ENCODE measurements at regions not wholly inside any gene's neighbourhood (a gene's known extent, or its start where the extent isn't known, plus 50 kb on each side); places are given as distances from the start of the nearest gene placed in this dataset.
A peak's percentile ranks its signal among the peaks of the same experiment; 100 is the strongest.

DNA sequence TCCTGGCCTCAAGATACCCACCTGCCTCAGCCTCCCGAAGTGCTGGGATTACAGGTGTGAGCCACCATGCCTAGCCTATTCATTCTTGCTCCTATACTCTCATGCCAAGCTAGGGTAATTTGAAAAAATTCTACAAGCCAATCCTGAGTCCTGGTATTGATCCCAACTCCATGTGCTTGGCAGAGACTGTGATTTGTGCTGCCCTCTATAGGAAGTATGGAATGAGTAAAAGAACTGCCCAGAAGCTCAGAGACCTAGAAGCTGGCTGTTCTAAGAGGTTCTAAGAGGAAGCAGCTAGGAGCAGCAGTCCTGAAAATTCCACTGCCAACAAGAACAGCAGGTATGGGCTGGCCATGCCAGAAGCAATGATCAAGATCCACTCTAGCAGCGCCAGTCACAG, 402.5 kb downstream of the PCNX1 start:
- no TSS peak for BruUV-seq (replicated peaks)
- H2AFZ ChIP-seq: no peak overlapping the region
- DNase-seq: no peak
- ChIA-PET CTCF (no interaction called here), POLR2A (ENCODE audit: unreplicated experiment) (no interaction called here)
- no peaks in the 10 kb centered on the region for H3K9me2 ChIP-seq (ENCODE audit: insufficient read depth)
- H3K9me3 ChIP-seq (ENCODE audit: insufficient read depth, low read depth): peaks cover 40% of the 10 kb centered on the region
- H4K20me1 ChIP-seq (ENCODE audit: insufficient read depth): no peaks in the 10 kb centered on the region
- no peak overlapping the region for H3K4me2 ChIP-seq
- H3F3A ChIP-seq (ENCODE audit: insufficient read depth, low read depth): no peaks in the 10 kb centered on the region
- no peaks in the 10 kb centered on the region for H3K27me3 ChIP-seq (ENCODE audit: insufficient read depth, low read depth)
- intact Hi-C loops (cut with micrococcal nuclease; ENCODE audit: unreplicated experiment): no loop called here
- no peaks in the 10 kb centered on the region for H3K4me1 ChIP-seq (replicated peaks; ENCODE audit: insufficient read depth)
- H3K27ac ChIP-seq: no peak overlapping the region
- H3K79me2 ChIP-seq (ENCODE audit: low read depth): no peaks in the 10 kb centered on the region
- no peak overlapping the region for H3K4me3 ChIP-seq
- H3K36me3 ChIP-seq (ENCODE audit: low read depth): peaks cover 6% of the 10 kb centered on the region; the same call in 1 of the 2 replicates
- TF ChIP-seq, protein P1, sequence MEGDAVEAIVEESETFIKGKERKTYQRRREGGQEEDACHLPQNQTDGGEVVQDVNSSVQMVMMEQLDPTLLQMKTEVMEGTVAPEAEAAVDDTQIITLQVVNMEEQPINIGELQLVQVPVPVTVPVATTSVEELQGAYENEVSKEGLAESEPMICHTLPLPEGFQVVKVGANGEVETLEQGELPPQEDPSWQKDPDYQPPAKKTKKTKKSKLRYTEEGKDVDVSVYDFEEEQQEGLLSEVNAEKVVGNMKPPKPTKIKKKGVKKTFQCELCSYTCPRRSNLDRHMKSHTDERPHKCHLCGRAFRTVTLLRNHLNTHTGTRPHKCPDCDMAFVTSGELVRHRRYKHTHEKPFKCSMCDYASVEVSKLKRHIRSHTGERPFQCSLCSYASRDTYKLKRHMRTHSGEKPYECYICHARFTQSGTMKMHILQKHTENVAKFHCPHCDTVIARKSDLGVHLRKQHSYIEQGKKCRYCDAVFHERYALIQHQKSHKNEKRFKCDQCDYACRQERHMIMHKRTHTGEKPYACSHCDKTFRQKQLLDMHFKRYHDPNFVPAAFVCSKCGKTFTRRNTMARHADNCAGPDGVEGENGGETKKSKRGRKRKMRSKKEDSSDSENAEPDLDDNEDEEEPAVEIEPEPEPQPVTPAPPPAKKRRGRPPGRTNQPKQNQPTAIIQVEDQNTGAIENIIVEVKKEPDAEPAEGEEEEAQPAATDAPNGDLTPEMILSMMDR (conservative IDR thresholded peaks at IDR 0.05): peak; percentile 26; the same call in 1 of the 2 replicates
- TF ChIP-seq EZH2 (IDR thresholded peaks at IDR 0.05; ENCODE audit: low read depth): no peak

DNA sequence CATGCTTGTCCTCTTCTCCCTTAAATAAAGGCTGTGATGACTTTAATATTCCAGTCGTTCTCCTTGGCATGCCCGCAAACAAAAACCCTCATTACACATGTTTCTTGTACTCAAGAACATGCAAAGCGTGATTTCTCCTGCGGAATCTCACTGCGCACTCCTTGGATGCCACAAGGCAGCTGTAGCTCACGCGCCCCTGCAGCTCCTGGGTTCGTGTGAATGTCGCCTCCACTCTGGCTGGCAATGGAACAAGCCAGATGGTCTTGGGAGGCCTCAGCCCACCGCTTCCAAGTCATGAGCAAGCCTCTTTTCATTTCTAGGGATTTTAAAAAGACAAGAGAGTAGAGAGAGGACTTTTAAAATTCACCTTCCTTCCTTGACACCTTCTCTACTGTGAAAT, 403.8 kb downstream of the PCNX1 start:
- DNase-seq: no peak
- Histone ChIP-seq H3F3A (ENCODE audit: insufficient read depth, low read depth) (no peaks in the 10 kb centered on the region), H3K27me3 (ENCODE audit: insufficient read depth, low read depth) (no peaks in the 10 kb centered on the region), H3K9me2 (ENCODE audit: insufficient read depth) (no peaks in the 10 kb centered on the region), H3K4me1 (replicated peaks; ENCODE audit: insufficient read depth) (no peaks in the 10 kb centered on the region), H2AFZ (no peak overlapping the region), H3K4me3 (no peak overlapping the region), H3K4me2 (no peak overlapping the region), H3K79me2 (ENCODE audit: low read depth) (no peaks in the 10 kb centered on the region), H3K27ac (no peak overlapping the region), H3K9me3 (ENCODE audit: insufficient read depth, low read depth) (peaks cover 30% of the 10 kb centered on the region), H3K36me3 (ENCODE audit: low read depth) (peaks cover 6% of the 10 kb centered on the region; the same call in 1 of the 2 replicates), H4K20me1 (ENCODE audit: insufficient read depth) (no peaks in the 10 kb centered on the region)
- intact Hi-C loops (cut with micrococcal nuclease; ENCODE audit: unreplicated experiment): no loop called here
- ChIA-PET CTCF (no interaction called here), POLR2A (ENCODE audit: unreplicated experiment) (interaction anchor here (0.6 kb wide), 1 partner anchor 68 kb away, joined by 20 read pairs; no protein-coding TSS in a partner anchor)
- TF ChIP-seq EZH2 (IDR thresholded peaks at IDR 0.05; ENCODE audit: low read depth): no peak
- TF ChIP-seq, protein P1 (conservative IDR thresholded peaks at IDR 0.05): no peak
- BruUV-seq (replicated peaks): no TSS peak

DNA sequence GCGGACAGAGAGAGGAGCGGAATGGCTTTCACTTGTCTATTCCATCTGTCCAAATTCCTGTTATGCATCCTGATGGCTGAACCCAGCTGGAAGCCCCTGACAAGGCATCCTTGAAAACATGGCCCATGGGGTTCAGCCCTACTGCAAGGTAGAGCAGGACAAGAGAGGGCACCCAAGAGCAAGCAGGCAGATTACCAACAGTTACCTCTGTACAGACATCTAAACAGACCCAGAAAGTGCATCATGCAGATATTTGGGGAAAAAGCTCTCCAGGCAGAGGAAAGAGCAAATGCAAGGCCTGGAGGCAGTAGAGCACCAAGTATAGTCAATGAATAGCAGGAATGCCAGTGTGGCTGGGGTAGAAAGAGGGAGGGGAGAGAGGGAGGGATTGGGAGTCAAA, 407.5 kb downstream of the PCNX1 start:
- H3K4me2 ChIP-seq: no peak overlapping the region
- no TSS peak for BruUV-seq (replicated peaks)
- no peak overlapping the region for H2AFZ ChIP-seq
- no peaks in the 10 kb centered on the region for H3K79me2 ChIP-seq (ENCODE audit: low read depth)
- intact Hi-C loops (cut with micrococcal nuclease; ENCODE audit: unreplicated experiment): no loop called here
- peaks cover 13% of the 10 kb centered on the region; the same call in 1 of the 2 replicates for H3K9me3 ChIP-seq (ENCODE audit: insufficient read depth, low read depth)
- H3K4me1 ChIP-seq (replicated peaks; ENCODE audit: insufficient read depth): peaks cover 7% of the 10 kb centered on the region
- no peaks in the 10 kb centered on the region for H3K9me2 ChIP-seq (ENCODE audit: insufficient read depth)
- H3K4me3 ChIP-seq: no peak overlapping the region
- no peaks in the 10 kb centered on the region for H4K20me1 ChIP-seq (ENCODE audit: insufficient read depth)
- POLR2A ChIA-PET (ENCODE audit: unreplicated experiment): no interaction called here
- no peak overlapping the region for H3K27ac ChIP-seq
- no peak for DNase-seq
- CTCF ChIA-PET: no interaction called here
- H3K36me3 ChIP-seq (ENCODE audit: low read depth): no peaks in the 10 kb centered on the region
- TF ChIP-seq EZH2 (IDR thresholded peaks at IDR 0.05; ENCODE audit: low read depth): no peak
- TF ChIP-seq, protein P1 (conservative IDR thresholded peaks at IDR 0.05): no peak
- peaks cover 5% of the 10 kb centered on the region; the same call in 1 of the 2 replicates for H3F3A ChIP-seq (ENCODE audit: insufficient read depth, low read depth)
- no peaks in the 10 kb centered on the region for H3K27me3 ChIP-seq (ENCODE audit: insufficient read depth, low read depth)

Data from PC-9 (cell line).